Spleen (tissue), 7 donors: ENCODE measurements at regions not wholly inside any gene's neighbourhood (a gene's known extent, or its start where the extent isn't known, plus 50 kb on each side); places are given as distances from the start of the nearest gene placed in this dataset.

Experiments used
- POLR2A ChIP-seq, 3 donors: fragments of 450-650 bp; IDR thresholded peaks; one replicate each; pipeline ENCODE4 v1.5.1; 2017; ENCODE audit warnings: antibody characterized with exemption in 3 of 3, mild to moderate bottlenecking in 1 of 3
- POLR2AphosphoS5 ChIP-seq, 3 donors: sonication (generic); formaldehyde crosslinking; IDR thresholded peaks; one replicate each; pipeline ENCODE4 v1.5.1; 2017; ENCODE audit warnings: antibody characterized with exemption in 3 of 3
- TF ChIP-seq, protein P1 (sequence below), 11 experiments: fragments of 200-600 bp in 7 of 11; fragments of 450-650 bp in 4 of 11; sonication (generic) in 4 of 11; IDR thresholded peaks in 8 of 11; conservative IDR thresholded peaks in 3 of 11; 1 replicate in 7 of 11; 2 replicates in 4 of 11; pipeline versions ENCODE4 v1.4.0 to v1.8.0; 2016 to 2021; ENCODE audit warnings: antibody characterized with exemption in 11 of 11, inconsistent platforms in 4 of 11, mild to moderate bottlenecking in 1 of 11
- donor health status: DM: no; HTN: no; CAD: no; lungs with moderate emphysema.
- donor health status: DM: no; HTN: no; CAD: no.
- donor health status: DM: no; HTN: no; CAD: no.

DNA sequence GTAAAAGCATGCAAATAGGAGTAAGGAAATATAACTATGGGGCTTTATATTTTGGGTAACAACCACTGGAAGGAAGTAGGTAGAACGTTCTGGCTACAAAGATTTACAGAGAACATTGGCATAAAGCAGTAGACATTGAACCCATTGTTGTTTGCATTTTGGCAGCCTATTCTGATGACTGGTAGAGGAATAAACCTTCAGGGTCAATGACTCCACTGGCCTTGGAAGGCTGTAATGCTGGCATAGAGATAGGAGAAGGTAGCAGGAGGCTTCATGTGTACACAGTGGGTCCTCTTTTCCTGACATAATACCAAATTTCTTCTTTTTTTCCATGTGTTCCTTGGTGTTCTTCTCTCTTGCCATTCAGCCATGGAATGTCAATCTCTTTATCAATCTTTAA is 462.8 kb upstream of the ZNF462 start:
- TF ChIP-seq POLR2A (IDR thresholded peaks at IDR 0.05) (no peak), POLR2AphosphoS5 (IDR thresholded peaks at IDR 0.05) (no peak)
- TF ChIP-seq, protein P1, sequence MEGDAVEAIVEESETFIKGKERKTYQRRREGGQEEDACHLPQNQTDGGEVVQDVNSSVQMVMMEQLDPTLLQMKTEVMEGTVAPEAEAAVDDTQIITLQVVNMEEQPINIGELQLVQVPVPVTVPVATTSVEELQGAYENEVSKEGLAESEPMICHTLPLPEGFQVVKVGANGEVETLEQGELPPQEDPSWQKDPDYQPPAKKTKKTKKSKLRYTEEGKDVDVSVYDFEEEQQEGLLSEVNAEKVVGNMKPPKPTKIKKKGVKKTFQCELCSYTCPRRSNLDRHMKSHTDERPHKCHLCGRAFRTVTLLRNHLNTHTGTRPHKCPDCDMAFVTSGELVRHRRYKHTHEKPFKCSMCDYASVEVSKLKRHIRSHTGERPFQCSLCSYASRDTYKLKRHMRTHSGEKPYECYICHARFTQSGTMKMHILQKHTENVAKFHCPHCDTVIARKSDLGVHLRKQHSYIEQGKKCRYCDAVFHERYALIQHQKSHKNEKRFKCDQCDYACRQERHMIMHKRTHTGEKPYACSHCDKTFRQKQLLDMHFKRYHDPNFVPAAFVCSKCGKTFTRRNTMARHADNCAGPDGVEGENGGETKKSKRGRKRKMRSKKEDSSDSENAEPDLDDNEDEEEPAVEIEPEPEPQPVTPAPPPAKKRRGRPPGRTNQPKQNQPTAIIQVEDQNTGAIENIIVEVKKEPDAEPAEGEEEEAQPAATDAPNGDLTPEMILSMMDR (IDR thresholded peaks at IDR 0.05 in 8 of 11, conservative IDR thresholded peaks at IDR 0.05 in 3 of 11), result no peak
